Prostate gland (tissue), 2 donors: ENCODE measurements at regions not wholly inside any gene's neighbourhood (a gene's known extent, or its start where the extent isn't known, plus 50 kb on each side); places are given as distances from the start of the nearest gene placed in this dataset.

Source experiments
- DNase-seq: peaks from one replicate; pipeline ENCODE4 v3.0.0-alpha.2; 2019; ENCODE audit warnings: low spot score
- H3K27ac ChIP-seq, 2 donors: fragments of 200-600 bp; sonication (generic); 2 replicates each; pipeline ENCODE4 v1.5.1; 2017 to 2019
- H3K27me3 ChIP-seq: fragments of 200-600 bp; sonication (generic); replicated peaks from 2 replicates; pipeline ENCODE4 v1.5.1; 2019; ENCODE audit not compliant: insufficient read depth
- H3K36me3 ChIP-seq, 2 donors: fragments of 200-600 bp; sonication (generic); 1 replicate in 1 of 2; 2 replicates in 1 of 2; pipeline versions ENCODE4 v1.5.1 to v1.8.1; 2017 to 2019
- H3K4me1 ChIP-seq: fragments of 200-600 bp; sonication (generic); replicated peaks from 2 replicates; pipeline ENCODE4 v1.5.1; 2019
- H3K4me3 ChIP-seq, 2 donors: fragments of 200-600 bp; sonication (generic); 2 replicates each; pipeline ENCODE4 v1.5.1; 2017 to 2019
- H3K9me3 ChIP-seq: fragments of 200-600 bp; sonication (generic); 2 replicates; pipeline ENCODE4 v1.5.1; 2017
- CTCF ChIP-seq, 4 experiments: fragments of 200-600 bp in 2 of 4; fragments of 450-650 bp in 2 of 4; sonication (generic) in 2 of 4; IDR thresholded peaks; 1 replicate in 3 of 4; 2 replicates in 1 of 4; pipeline ENCODE4 v1.5.1; 2016 to 2019; ENCODE audit warnings: antibody characterized with exemption in 4 of 4, mild to moderate bottlenecking in 2 of 4, moderate library complexity in 2 of 4
- POLR2A ChIP-seq: fragments of 450-650 bp; IDR thresholded peaks from one replicate; pipeline ENCODE4 v1.6.1; 2016; ENCODE audit warnings: antibody characterized with exemption, mild to moderate bottlenecking
- POLR2AphosphoS5 ChIP-seq: sonication (generic); formaldehyde crosslinking; IDR thresholded peaks from one replicate; pipeline ENCODE4 v1.6.1; 2017; ENCODE audit warnings: antibody characterized with exemption
- WGBS: methylation state at CpG from one replicate; pipeline ENCODE4 v1.1.5; 2018; 5-methylcytosine and 5-hydroxymethylcytosine counted together
- intact Hi-C: fragments of 100-400 bp; cut with DNase I; formaldehyde crosslinking; loops from one replicate; pipeline ENCODE4 v1.14.2; 2022

- Histone ChIP-seq H3K9me3 (no peaks in the 10 kb centered on the region), H3K4me3 (no peak overlapping the region), H3K36me3 (no peaks in the 10 kb centered on the region), H3K27ac (no peak overlapping the region), H3K27me3 (no peaks in the 10 kb centered on the region), H3K4me1 (no peaks in the 10 kb centered on the region)
- TF ChIP-seq CTCF (IDR thresholded peaks at IDR 0.05), result no peak
- TF ChIP-seq POLR2AphosphoS5, result no peak
- no peak for TF ChIP-seq POLR2A
- intact Hi-C loops, result no loop called here
- DNase-seq, result no peak
- 69% methylated on average over 16 of the region's 16 CpGs for WGBS
Measured at GRCh38 chr4:26217961-26218676, 102.7 kb upstream of the RBPJ start.

GRCh38 chr4:26218677-26219605, 101.9 kb upstream of the RBPJ start:
- no peak for DNase-seq
- no peak overlapping the region for H3K27ac ChIP-seq
- 76% methylated on average over 12 of the region's 12 CpGs for WGBS

GRCh38 chr4:26220696-26221095, 100.1 kb upstream of the RBPJ start:
- Histone ChIP-seq H3K27ac (no peak overlapping the region), H3K27me3 (no peaks in the 10 kb centered on the region), H3K4me1 (no peaks in the 10 kb centered on the region), H3K36me3 (no peaks in the 10 kb centered on the region), H3K4me3 (no peak overlapping the region), H3K9me3 (no peaks in the 10 kb centered on the region)
- TF ChIP-seq POLR2AphosphoS5 (no peak), CTCF (IDR thresholded peaks at IDR 0.05) (no peak), POLR2A (no peak)
- intact Hi-C loops, result no loop called here
- 61% methylated on average over 4 of the region's 4 CpGs for WGBS
- no peak for DNase-seq

More at GRCh38 chr4:26218677-26219605, 101.9 kb upstream of the RBPJ start:
- H3K9me3 ChIP-seq, result no peaks in the 10 kb centered on the region
- TF ChIP-seq POLR2A (no peak), POLR2AphosphoS5 (no peak), CTCF (IDR thresholded peaks at IDR 0.05) (no peak)
- intact Hi-C loops, result no loop called here
- H3K4me3 ChIP-seq, result no peak overlapping the region
- H3K27me3 ChIP-seq, result no peaks in the 10 kb centered on the region
- H3K4me1 ChIP-seq, result no peaks in the 10 kb centered on the region
- H3K36me3 ChIP-seq, result no peaks in the 10 kb centered on the region

GRCh38 chr4:26223155-26223554, 97.7 kb upstream of the RBPJ start:
- no peaks in the 10 kb centered on the region for H3K36me3 ChIP-seq
- WGBS, result 93% methylated on average over 2 of the region's 2 CpGs
- no peak for TF ChIP-seq POLR2A
- no peak for TF ChIP-seq CTCF (IDR thresholded peaks at IDR 0.05)
- no peak for TF ChIP-seq POLR2AphosphoS5
- intact Hi-C loops, result no loop called here
- H3K27ac ChIP-seq, result no peak overlapping the region
- H3K4me3 ChIP-seq, result no peak overlapping the region
- no peaks in the 10 kb centered on the region for H3K4me1 ChIP-seq
- no peaks in the 10 kb centered on the region for H3K27me3 ChIP-seq
- H3K9me3 ChIP-seq, result no peaks in the 10 kb centered on the region
- no peak for DNase-seq
